ENCODE measurements at regions not wholly inside any gene's neighbourhood (a gene's known extent, or its start where the extent isn't known, plus 50 kb on each side); places are given as distances from the start of the nearest gene placed in this dataset.
"Not testable (repeated sequence)": the region's sequence is repeated elsewhere in the genome, so short reads cannot be mapped to it uniquely, and the experiment has no call there.

GRCh38 chr18:56431551-56431950 is 206.8 kb downstream of the TXNL1 start:
- Histone ChIP-seq H3K27me3 (no peaks in the 10 kb centered on the region), H3K9me3 (replicated peaks in 1 of 3) (no peaks in the 10 kb centered on the region), H3K4me3 (no peak overlapping the region), H3K4me1 (replicated peaks in 1 of 2) (no peaks in the 10 kb centered on the region), H3K36me3 (replicated peaks in 1 of 2) (no peaks in the 10 kb centered on the region), H3K27ac (no peak overlapping the region)
- no peak for DNase-seq
- intact Hi-C loops (cut with DNase I), result no loop called here
- TF ChIP-seq CTCF (IDR thresholded peaks at IDR 0.05) (no peak), POLR2A (IDR thresholded peaks at IDR 0.05) (no peak)

GRCh38 chr18:56423626-56424025 is 214.8 kb downstream of the TXNL1 start:
- Histone ChIP-seq H3K9me3 (replicated peaks in 1 of 3) (no peaks in the 10 kb centered on the region), H3K27ac (no peak overlapping the region), H3K4me3 (no peak overlapping the region), H3K4me1 (replicated peaks in 1 of 2) (no peaks in the 10 kb centered on the region), H3K27me3 (no peaks in the 10 kb centered on the region), H3K36me3 (replicated peaks in 1 of 2) (no peaks in the 10 kb centered on the region)
- no peak for TF ChIP-seq CTCF (IDR thresholded peaks at IDR 0.05)
- TF ChIP-seq POLR2A (IDR thresholded peaks at IDR 0.05), result no peak
- no peak for DNase-seq
- intact Hi-C loops (cut with DNase I), result no loop called here

GRCh38 chr18:56421647-56422046 is 216.7 kb downstream of the TXNL1 start:
- no peak for TF ChIP-seq CTCF (IDR thresholded peaks at IDR 0.05)
- no peak for TF ChIP-seq POLR2A (IDR thresholded peaks at IDR 0.05)
- WGBS, 4 donors, result 84 to 100% (median 87%) methylated on average over 2 of the region's 2 CpGs

GRCh38 chr18:56420868-56421267 is 217.5 kb downstream of the TXNL1 start:
- H3K27ac ChIP-seq; H3K27me3 ChIP-seq; H3K36me3 ChIP-seq (replicated peaks in 1 of 2); H3K4me3 ChIP-seq; H3K4me1 ChIP-seq (replicated peaks in 1 of 2); intact Hi-C loops (cut with DNase I); DNase-seq; H3K9me3 ChIP-seq (replicated peaks in 1 of 3): not testable (repeated sequence)
- 90 to 95% (median 93%) methylated on average over 5 of the region's 5 CpGs for WGBS, 4 donors

More at GRCh38 chr18:56421647-56422046, 216.7 kb downstream of the TXNL1 start:
- Histone ChIP-seq H3K36me3 (replicated peaks in 1 of 2) (no peaks in the 10 kb centered on the region), H3K27me3 (no peaks in the 10 kb centered on the region), H3K9me3 (replicated peaks in 1 of 3) (no peaks in the 10 kb centered on the region), H3K27ac (no peak overlapping the region), H3K4me3 (no peak overlapping the region), H3K4me1 (replicated peaks in 1 of 2) (no peaks in the 10 kb centered on the region)
- intact Hi-C loops (cut with DNase I), result no loop called here
- DNase-seq, result no peak

GRCh38 chr18:56414357-56414756 is 224.0 kb downstream of the TXNL1 start:
- intact Hi-C loops (cut with DNase I), result no loop called here
- no peak for TF ChIP-seq POLR2A (IDR thresholded peaks at IDR 0.05)
- no peak for TF ChIP-seq CTCF (IDR thresholded peaks at IDR 0.05)
- no peak for DNase-seq
- H3K4me1 ChIP-seq (replicated peaks in 1 of 2), result no peaks in the 10 kb centered on the region
- H3K27me3 ChIP-seq, result no peaks in the 10 kb centered on the region
- WGBS, 4 donors, result 98 to 100% (median 100%) methylated on average over 2 of the region's 2 CpGs
- H3K9me3 ChIP-seq (replicated peaks in 1 of 3), result no peaks in the 10 kb centered on the region
- no peaks in the 10 kb centered on the region for H3K36me3 ChIP-seq (replicated peaks in 1 of 2)
- H3K27ac ChIP-seq, result no peak overlapping the region
- H3K4me3 ChIP-seq, result no peak overlapping the region
